ENCODE measurements at regions not wholly inside any gene's neighbourhood (a gene's known extent, or its start where the extent isn't known, plus 50 kb on each side); places are given as distances from the start of the nearest gene placed in this dataset.

DNA sequence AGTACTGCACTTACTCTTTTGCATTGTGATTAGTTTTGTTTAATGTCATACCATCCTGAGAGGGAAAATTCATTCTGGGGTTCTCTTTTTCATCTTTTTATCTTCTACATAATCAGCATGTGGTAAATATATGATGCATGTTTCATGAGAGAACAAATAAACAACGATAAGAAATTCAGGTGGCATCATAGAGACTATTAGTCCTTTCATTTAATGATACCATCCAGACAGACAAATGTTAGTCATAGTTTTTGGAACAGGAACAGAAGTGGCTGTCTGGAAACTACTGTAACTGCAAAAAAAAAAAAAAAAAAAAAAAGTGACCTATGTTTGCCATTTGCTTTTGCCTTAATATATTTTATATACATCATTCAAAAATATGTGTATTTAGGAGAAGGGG is 761.0 kb downstream of the EPHA4 start:
- no peak overlapping the region for H2AFZ ChIP-seq (ENCODE audit: low read depth, low read length)
- CTCF ChIA-PET (ENCODE audit: low intra/inter-chr PET ratio): no interaction called here
- no TSS peak for BruUV-seq (replicated peaks)
- POLR2A ChIA-PET: no interaction called here
- no peak overlapping the region for H3K9ac ChIP-seq (ENCODE audit: insufficient read depth in 1 of 2, low read depth in 2 of 2, low read length in 2 of 2)
- no peaks in the 10 kb centered on the region for H4K20me1 ChIP-seq (replicated peaks; ENCODE audit: control insufficient read depth, insufficient read depth, low read length)
- DNase-seq (ENCODE audit: extremely low read depth in 1 of 4, low spot score in 3 of 4) (no peak), FAIRE-seq (no peak), ATAC-seq (no peak)
- H3K79me2 ChIP-seq (ENCODE audit: control insufficient read depth, insufficient read depth, low read length): no peaks in the 10 kb centered on the region
- H3K27ac ChIP-seq (ENCODE audit: extremely low read depth, low read depth, low read length): no peak overlapping the region
- H3K4me2 ChIP-seq (ENCODE audit: insufficient read depth, low read length): no peak overlapping the region
- WGBS (ENCODE audit: insufficient coverage, low coverage, missing lambda C conversion rate): 0% methylated on average over 1 of the region's 1 CpG
- H3K9me1 ChIP-seq (ENCODE audit: control insufficient read depth, insufficient read depth, low read length): no peaks in the 10 kb centered on the region
- intact Hi-C loops (cut with micrococcal nuclease) (no loop called here), in situ Hi-C loops (cut with MboI) (no loop called here)
- H3K9me3 ChIP-seq (replicated peaks; ENCODE audit: control insufficient read depth, insufficient read depth, low read depth, low read length): no peaks in the 10 kb centered on the region
- TF ChIP-seq KLF10 (CRISPR knock-in tag; IDR thresholded peaks at IDR 0.05) (no peak), SLC30A9 (CRISPR knock-in tag; IDR thresholded peaks at IDR 0.05) (no peak), FOXP1 (CRISPR knock-in tag; IDR thresholded peaks at IDR 0.05) (no peak), ZNF134 (CRISPR knock-in tag; conservative IDR thresholded peaks at IDR 0.05) (no peak), TBP (optimal IDR thresholded peaks at IDR 0.05; ENCODE audit: low read depth, low read length) (no peak), TFAP4 (CRISPR knock-in tag; IDR thresholded peaks at IDR 0.05; ENCODE audit: borderline replicate concordance) (no peak), BACH1 (tag; IDR thresholded peaks at IDR 0.05) (no peak), ZBTB17 (CRISPR knock-in tag; IDR thresholded peaks at IDR 0.05) (no peak), HDAC6 (IDR thresholded peaks at IDR 0.05; ENCODE audit: low read depth, low read length) (no peak), ZFPM2 (CRISPR knock-in tag; IDR thresholded peaks at IDR 0.05) (no peak), THAP12 (CRISPR knock-in tag; IDR thresholded peaks at IDR 0.05) (no peak), POLR2G (IDR thresholded peaks at IDR 0.05; ENCODE audit: low read depth, low read length) (no peak), TCF3 (CRISPR knock-in tag; IDR thresholded peaks at IDR 0.05) (no peak), SREBF2 (CRISPR knock-in tag; IDR thresholded peaks at IDR 0.05) (no peak), TEAD2 (tag; IDR thresholded peaks at IDR 0.05) (no peak), HDAC8 (tag; IDR thresholded peaks at IDR 0.05) (no peak), PCBP1 (IDR thresholded peaks at IDR 0.05; ENCODE audit: low read depth, low read length, poor library complexity, severe bottlenecking) (no peak), TRIM24 (IDR thresholded peaks at IDR 0.05) (no peak), ETS2 (tag; IDR thresholded peaks at IDR 0.05; ENCODE audit: borderline replicate concordance, poor library complexity, severe bottlenecking) (no peak)
- no peaks in the 10 kb centered on the region for H3K27me3 ChIP-seq (ENCODE audit: control insufficient read depth in 2 of 2, insufficient read depth in 2 of 2, low read length in 2 of 2)
- H3K4me1 ChIP-seq (replicated peaks in 1 of 2; ENCODE audit: control insufficient read depth in 2 of 2, insufficient read depth in 2 of 2, low read length in 2 of 2): no peaks in the 10 kb centered on the region
- H3K4me3 ChIP-seq: no peak overlapping the region
- H3K36me3 ChIP-seq (ENCODE audit: control insufficient read depth, insufficient read depth, low read length): no peaks in the 10 kb centered on the region

Measured in K562 (cell line).